Neutrophil (primary cell): ENCODE measurements at regions not wholly inside any gene's neighbourhood (a gene's known extent, or its start where the extent isn't known, plus 50 kb on each side); places are given as distances from the start of the nearest gene placed in this dataset.
A peak's percentile ranks its signal among the peaks of the same experiment; 100 is the strongest.

Source experiments
- H3K27ac ChIP-seq: fragments of 200-600 bp; sonication (generic); 2 replicates; pipeline ENCODE4 v1.5.1; 2016; ENCODE audit warnings: mild to moderate bottlenecking, moderate library complexity
- H3K27me3 ChIP-seq: fragments of 200-600 bp; sonication (generic); 2 replicates; pipeline ENCODE4 v1.6.0; 2016; ENCODE audit warnings: mild to moderate bottlenecking
- H3K36me3 ChIP-seq: fragments of 200-600 bp; sonication (generic); 2 replicates; pipeline ENCODE4 v1.5.1; 2017
- H3K4me1 ChIP-seq, 2 experiments: fragments of 200-600 bp in 1 of 2; sonication (generic) in 1 of 2; 1 replicate in 1 of 2; 2 replicates in 1 of 2; pipeline versions ENCODE4 v1.5.1 to v1.6.1; 2013 to 2016; ENCODE audit warnings: low read depth in 1 of 2, low read length in 1 of 2, mild to moderate bottlenecking in 1 of 2, moderate library complexity in 1 of 2; ENCODE audit not compliant: control insufficient read depth in 1 of 2, insufficient read depth in 1 of 2
- H3K4me3 ChIP-seq, 2 experiments: fragments of 200-600 bp in 1 of 2; sonication (generic) in 1 of 2; 1 replicate in 1 of 2; 2 replicates in 1 of 2; pipeline ENCODE4 v1.5.1; 2013 to 2016; ENCODE audit warnings: low read depth in 1 of 2, low read length in 1 of 2, mild to moderate bottlenecking in 1 of 2, moderate library complexity in 1 of 2
- H3K9me3 ChIP-seq: fragments of 200-600 bp; sonication (generic); 2 replicates; pipeline ENCODE4 v1.5.1; 2016
- TF ChIP-seq, protein P1 (sequence below): fragments of 200-600 bp; sonication (generic); IDR thresholded peaks from 2 replicates; pipeline ENCODE4 v1.5.1; 2016; ENCODE audit warnings: antibody characterized with exemption

DNA sequence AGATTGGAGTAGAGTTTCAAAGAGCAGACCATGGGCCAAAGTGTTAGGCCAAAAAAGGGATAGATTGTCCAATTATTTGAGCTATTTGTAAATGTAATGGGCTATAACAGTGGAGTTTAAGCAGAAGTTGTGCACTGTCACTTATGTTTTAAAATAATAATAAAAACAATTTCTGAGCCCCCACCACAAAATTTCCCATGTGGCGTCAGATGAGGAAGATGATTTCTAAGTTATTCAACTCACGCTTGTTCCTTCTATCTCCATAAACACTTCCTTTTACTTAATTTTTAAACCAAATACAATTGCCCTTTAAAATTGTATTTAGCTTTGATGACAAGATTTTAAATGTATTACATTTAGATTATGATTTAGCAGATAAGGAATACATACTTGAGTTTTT lies 330.0 kb downstream of the PTPRC start:
- no peaks in the 10 kb centered on the region for H3K36me3 ChIP-seq
- TF ChIP-seq, protein P1, sequence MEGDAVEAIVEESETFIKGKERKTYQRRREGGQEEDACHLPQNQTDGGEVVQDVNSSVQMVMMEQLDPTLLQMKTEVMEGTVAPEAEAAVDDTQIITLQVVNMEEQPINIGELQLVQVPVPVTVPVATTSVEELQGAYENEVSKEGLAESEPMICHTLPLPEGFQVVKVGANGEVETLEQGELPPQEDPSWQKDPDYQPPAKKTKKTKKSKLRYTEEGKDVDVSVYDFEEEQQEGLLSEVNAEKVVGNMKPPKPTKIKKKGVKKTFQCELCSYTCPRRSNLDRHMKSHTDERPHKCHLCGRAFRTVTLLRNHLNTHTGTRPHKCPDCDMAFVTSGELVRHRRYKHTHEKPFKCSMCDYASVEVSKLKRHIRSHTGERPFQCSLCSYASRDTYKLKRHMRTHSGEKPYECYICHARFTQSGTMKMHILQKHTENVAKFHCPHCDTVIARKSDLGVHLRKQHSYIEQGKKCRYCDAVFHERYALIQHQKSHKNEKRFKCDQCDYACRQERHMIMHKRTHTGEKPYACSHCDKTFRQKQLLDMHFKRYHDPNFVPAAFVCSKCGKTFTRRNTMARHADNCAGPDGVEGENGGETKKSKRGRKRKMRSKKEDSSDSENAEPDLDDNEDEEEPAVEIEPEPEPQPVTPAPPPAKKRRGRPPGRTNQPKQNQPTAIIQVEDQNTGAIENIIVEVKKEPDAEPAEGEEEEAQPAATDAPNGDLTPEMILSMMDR = no peak
- no peaks in the 10 kb centered on the region for H3K27me3 ChIP-seq
- H3K9me3 ChIP-seq = no peaks in the 10 kb centered on the region
- no peak overlapping the region for H3K4me3 ChIP-seq
- no peak overlapping the region for H3K27ac ChIP-seq
- H3K4me1 ChIP-seq = no peaks in the 10 kb centered on the region

DNA sequence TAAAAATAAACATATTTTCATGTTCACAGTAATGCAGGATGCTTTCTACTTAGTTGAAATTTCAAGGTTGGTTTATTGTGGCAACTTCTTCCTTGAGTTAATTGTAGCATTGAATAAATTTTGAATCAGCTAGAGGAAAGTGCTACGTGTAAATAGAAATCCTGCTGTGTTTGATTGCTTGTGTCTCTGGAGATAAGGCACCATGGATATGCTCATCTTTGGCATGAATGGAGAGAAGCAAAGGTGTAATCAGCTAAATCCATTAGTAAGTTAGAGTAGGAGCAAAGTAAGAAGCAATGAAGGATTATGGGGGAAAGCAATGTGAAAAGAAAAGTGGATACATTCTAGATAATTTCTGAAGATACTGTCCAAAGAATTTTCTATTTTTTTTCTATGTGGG lies 331.1 kb downstream of the PTPRC start:
- TF ChIP-seq, protein P1 = no peak
- Histone ChIP-seq H3K27me3 (no peaks in the 10 kb centered on the region), H3K4me1 (no peaks in the 10 kb centered on the region), H3K36me3 (no peaks in the 10 kb centered on the region), H3K9me3 (no peaks in the 10 kb centered on the region), H3K4me3 (no peak overlapping the region), H3K27ac (no peak overlapping the region)

DNA sequence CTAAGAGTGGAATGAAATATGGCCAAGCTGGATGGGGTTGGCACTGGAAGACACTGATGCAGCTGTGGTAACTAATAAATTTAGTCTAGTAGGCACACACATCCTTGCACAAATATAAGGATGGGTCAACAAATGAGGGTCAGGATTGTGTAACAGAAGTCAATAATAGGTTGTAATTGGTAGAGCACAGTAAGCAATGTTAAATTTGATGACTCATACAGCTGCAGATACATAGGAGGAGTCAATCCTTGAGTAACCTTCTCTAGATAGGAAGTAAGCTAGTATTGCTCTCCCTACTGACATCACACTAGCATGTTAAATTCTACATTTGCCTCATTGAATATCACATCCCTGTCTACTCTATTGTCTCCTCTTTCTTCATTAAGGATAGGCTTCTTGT lies 332.1 kb downstream of the PTPRC start:
- TF ChIP-seq, protein P1 = no peak
- no peaks in the 10 kb centered on the region for H3K36me3 ChIP-seq
- no peaks in the 10 kb centered on the region for H3K27me3 ChIP-seq
- H3K4me3 ChIP-seq = no peak overlapping the region
- no peak overlapping the region for H3K27ac ChIP-seq
- no peaks in the 10 kb centered on the region for H3K9me3 ChIP-seq
- no peaks in the 10 kb centered on the region for H3K4me1 ChIP-seq

DNA sequence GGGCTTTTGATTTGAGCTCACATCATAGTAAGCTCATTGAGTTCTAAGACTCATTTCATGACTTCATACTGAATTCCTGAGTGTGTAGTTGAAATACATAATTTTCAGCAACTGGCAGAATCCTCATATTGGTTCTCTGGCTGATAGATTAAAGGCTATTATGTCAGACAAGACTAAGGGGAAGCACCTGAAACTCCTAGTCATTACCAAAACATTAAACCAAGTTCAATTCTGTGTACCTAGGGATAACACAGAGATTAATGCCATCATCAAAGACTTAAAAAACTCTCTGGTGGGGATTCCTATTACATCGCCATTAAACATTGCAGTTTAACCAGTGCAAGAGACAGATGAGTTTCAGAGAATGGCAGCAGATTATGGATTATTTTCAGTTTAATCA lies 339.1 kb downstream of the PTPRC start:
- TF ChIP-seq, protein P1 = no peak
- no peak overlapping the region for H3K4me3 ChIP-seq
- H3K4me1 ChIP-seq = no peaks in the 10 kb centered on the region
- no peaks in the 10 kb centered on the region for H3K36me3 ChIP-seq
- no peaks in the 10 kb centered on the region for H3K9me3 ChIP-seq
- no peak overlapping the region for H3K27ac ChIP-seq
- H3K27me3 ChIP-seq = no peaks in the 10 kb centered on the region

DNA sequence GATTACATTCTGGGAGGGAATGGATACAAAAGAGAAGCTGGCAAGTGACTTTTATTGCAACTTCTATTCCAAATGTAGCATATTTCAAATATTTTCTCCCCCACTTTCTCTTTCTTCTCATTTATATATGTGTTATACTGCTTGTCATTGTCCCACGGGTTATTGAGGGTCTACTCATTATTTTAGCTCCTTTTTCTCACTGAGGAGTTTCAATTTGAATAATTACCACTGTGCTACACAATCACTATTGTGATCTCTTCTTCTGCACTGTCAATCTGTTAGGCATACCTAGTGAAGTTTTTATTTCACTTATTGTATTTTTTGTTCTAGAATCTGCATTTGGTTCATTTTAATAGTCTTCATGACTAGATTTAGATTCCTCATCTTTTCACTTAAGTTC lies 339.7 kb downstream of the PTPRC start:
- Histone ChIP-seq H3K27me3 (no peaks in the 10 kb centered on the region), H3K4me3 (no peak overlapping the region), H3K4me1 (no peaks in the 10 kb centered on the region), H3K9me3 (no peaks in the 10 kb centered on the region), H3K36me3 (no peaks in the 10 kb centered on the region), H3K27ac (no peak overlapping the region)
- TF ChIP-seq, protein P1 = no peak

DNA sequence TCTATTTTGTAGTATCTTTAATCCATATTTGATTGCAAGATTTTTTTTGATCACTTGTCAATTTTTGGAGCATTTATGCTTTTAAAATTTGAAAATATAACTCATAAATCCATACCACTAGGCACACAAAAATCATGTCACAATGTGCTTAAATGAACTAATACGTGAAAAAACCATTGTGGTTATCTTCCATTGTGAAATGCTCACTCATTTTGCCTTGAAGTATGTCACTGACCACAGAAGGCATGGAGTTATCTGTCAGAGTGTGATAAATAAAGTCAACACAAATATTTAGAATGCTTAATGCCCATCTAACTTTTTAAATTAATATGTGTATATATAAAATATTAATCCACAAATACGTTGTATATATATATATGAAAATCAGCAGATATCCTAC lies 347.2 kb downstream of the PTPRC start:
- TF ChIP-seq, protein P1 = no peak
- no peaks in the 10 kb centered on the region for H3K27me3 ChIP-seq
- H3K36me3 ChIP-seq = no peaks in the 10 kb centered on the region
- H3K4me1 ChIP-seq = peaks cover 14% of the 10 kb centered on the region in 2 experiments
- peak overlapping the region; percentile 52 for H3K27ac ChIP-seq
- no peaks in the 10 kb centered on the region for H3K9me3 ChIP-seq
- no peak overlapping the region for H3K4me3 ChIP-seq
